ENCODE measurements at regions not wholly inside any gene's neighbourhood (a gene's known extent, or its start where the extent isn't known, plus 50 kb on each side); places are given as distances from the start of the nearest gene placed in this dataset.

DNA sequence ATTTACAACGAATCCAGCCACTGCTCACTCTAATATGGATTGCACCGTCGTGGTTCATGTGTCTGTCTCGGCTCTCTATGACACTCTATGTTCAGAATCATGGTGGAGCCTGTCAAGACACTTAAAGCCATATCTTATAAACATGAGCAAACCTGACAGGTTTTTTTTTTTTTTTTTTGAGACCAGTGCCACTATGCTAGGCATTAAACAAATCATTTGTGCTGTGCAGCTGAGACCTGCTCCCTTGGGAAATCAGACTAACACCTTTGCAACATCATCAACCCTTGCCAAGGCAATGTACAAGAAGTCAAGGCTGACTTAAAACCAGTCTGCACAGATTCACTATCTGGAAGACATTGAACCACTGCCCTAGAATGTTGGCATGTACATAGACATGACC is 181.2 kb upstream of the ANK3 start:
- TF ChIP-seq POLR2AphosphoS5 (IDR thresholded peaks at IDR 0.05) = no peak
- TF ChIP-seq POLR2A (IDR thresholded peaks at IDR 0.05) = no peak

Measured in spleen (tissue), 3 donors.